Nucleus accumbens (tissue), 56 donors: ENCODE measurements at regions not wholly inside any gene's neighbourhood (a gene's known extent, or its start where the extent isn't known, plus 50 kb on each side); places are given as distances from the start of the nearest gene placed in this dataset.
A peak's percentile ranks its signal among the peaks of the same experiment; 100 is the strongest.
"Not testable (repeated sequence)": the region's sequence is repeated elsewhere in the genome, so short reads cannot be mapped to it uniquely, and the experiment has no call there.

ENCODE experiments used
- DNase-seq, 56 donors: peaks; one replicate each; lab custom pipeline; 2025; lab: John Stamatoyannopoulos, UW

- DNase-seq: not testable (repeated sequence)
These were observed 141.1 kb upstream of the KCNK1 start for GRCh38 chr1:233472796-233473195.

DNA sequence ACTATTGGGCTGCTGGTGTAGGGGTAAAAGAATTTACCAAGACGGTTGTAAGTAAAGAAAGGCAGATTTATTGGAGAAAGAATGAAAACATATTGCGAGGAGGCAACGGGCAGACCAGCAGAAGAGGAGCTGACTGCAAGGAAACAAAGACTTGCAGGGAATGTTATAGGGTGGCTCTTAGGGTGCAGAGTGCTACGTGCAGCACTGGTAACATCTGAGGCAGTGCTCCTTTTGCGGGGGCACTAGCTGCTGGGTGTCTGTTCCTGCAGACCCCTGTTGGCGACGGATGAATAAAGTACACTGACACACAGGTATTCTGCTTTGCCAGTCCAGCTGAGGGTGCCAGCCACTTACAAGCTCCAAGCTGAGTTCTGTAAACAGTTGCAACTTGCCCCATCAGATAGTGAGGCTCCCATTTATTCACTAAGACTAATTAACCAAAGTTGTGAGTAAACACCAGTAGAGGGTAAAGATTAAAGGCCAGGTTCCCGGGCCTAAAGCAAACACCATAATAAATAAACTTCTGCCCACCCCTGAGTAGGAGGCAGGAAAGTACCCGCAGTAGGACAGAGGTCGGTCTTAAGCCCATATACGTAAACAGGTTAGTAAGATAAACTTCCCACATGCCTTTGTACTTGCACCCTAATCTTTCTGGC lies 140.2 kb upstream of the KCNK1 start:
- no peak for DNase-seq

GRCh38 chr1:233477359-233477758 lies 136.5 kb upstream of the KCNK1 start:
- DNase-seq: no peak

- no peak for DNase-seq
These were observed 135.3 kb upstream of the KCNK1 start for GRCh38 chr1:233478611-233479010.

DNA sequence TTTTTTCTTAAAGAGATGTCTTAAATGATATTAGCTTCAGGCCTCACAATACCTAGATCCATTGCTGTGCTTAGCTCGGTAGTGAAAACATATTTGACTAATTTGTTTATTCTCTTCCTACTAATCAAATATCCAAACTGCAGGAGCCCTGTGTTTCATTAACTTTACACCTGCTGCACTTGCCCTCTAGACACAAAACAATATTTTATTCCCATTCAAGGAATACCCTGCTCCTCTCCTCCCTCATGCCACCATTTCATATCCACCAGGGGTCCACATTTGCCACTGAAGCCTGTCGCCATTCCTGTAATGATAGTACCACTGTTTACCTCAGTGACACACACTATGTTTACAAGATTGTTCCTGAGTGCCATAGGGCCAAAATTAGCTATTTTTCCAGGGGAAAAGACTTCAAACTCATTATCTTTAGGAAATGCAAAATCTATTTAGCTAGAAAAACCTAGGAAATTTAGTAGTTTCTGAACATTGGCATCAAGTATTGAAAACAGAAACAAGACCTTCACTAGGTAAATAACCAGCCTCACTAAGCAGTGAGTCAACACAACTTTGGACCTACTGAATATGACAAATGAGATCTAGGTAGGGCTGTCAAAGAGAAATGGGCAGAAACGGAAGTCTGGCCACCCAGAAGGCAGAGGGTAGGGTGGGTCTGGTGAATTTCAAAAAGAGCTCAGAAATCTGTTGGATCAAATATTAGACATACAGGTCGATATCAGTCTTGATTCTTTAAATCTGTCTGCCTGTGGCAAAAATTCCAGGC lies 134.6 kb upstream of the KCNK1 start:
- no peak for DNase-seq

GRCh38 chr1:233480198-233480597 lies 133.7 kb upstream of the KCNK1 start:
- no peak for DNase-seq

- no peak for DNase-seq
These were observed 131.5 kb upstream of the KCNK1 start for GRCh38 chr1:233482388-233482787.

DNA sequence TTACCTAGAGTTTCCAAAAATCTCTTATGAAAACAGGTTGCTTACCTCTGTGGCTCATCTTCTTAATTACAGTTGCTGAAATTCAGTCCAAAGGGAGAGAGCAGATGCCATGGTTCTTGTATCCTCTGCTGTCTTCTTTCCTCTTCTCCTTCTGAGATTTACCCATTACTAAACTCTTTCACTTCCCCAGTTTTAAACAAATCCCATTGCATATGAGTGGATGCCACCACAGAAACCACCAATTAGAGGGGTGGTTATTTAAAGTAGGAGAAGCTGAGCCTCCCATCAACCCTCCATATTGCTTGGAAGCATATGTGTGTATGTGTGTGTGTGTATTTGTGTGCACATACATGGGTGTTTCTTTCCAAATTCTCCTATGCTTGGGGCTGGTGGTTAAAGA lies 128.5 kb upstream of the KCNK1 start:
- DNase-seq: no peak

GRCh38 chr1:233485809-233486398 lies 128.0 kb upstream of the KCNK1 start:
- DNase-seq: no peak

DNA sequence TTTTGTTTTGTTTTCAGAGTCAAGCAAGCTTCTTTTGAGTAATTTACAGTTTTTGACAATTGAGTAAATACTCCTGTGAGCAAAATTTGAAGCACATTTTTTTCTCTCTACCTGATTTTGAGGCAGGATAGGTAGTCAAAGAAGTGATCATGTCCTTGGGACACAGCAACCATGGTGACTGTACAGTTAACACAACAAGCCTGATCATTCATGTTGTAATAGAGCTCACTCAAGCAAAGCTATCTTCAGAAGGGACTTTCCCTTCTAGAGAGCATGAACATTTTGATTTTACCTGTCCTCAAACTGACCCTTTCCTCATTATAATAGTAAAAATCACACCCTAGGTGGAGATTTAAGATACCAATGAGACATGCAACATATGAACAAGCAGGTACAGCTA lies 126.5 kb upstream of the KCNK1 start:
- DNase-seq: no peak

DNA sequence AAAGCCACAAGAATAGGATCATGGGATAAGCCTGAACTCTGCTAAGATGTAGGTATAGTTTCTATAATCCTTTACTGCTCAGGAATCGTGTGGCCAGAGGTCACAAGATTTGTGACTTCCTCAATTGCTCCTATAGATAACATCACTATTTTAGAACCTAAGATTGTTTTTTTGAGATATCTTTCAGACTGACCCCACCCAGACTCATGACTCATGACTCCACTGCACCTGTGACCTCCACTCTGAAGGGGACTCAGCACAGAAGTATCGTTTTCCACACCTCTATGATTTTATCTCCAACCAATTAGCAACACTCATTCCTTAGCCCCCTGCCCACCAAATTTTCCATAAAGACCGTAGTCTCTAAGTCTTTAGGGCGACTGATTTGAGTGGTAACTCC lies 124.5 kb upstream of the KCNK1 start:
- DNase-seq: no peak

DNA sequence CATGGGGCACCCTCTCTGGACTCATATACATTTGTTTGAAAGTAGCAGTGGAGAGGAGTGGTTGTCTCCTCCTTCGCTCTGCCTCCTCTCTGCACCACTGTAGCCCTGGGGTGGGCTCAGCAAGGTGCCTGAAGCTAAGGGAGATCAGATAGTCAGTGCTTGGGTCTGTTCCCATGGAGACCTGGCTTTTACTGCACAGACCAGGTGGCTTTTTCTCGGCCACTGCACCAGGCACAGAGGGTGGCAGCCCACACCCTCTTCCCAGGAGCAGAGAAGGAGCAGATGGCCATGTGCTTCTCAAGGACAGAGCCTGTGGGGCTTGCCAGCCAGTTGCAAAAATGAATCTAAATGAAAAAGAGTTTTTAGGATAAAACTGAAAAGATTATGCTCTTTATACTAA lies 123.4 kb upstream of the KCNK1 start:
- DNase-seq: no peak

DNA sequence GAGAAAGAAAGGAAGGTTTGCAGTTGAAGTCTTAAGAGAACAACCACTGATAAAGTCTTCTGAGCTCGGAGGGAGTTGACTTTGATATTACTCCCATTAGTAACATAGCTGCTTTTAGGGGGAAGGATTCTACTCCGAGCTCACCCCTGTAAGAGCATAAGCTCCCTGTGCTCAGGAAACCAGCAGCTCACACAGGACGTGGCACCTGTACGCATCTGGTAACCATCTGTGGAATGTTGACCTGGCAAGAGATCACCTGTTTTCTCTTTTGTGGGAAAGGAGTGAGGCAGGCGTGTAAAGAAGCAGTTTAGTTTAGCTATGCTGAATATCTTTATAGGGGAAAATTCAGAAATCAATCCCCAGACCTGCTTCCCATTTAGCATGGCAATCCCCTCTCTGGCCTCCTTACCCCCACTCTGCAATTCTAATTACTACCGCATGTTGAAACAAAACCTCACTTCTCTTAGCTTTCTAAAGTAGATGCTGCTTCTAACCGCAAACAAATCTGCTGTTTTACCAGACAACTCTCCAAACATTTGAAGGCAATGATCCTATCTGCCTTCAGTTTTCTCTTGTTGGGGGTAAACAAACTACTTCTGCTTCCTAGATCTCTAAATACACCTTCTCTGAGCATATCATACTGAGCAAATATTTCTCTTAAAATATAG lies 121.8 kb upstream of the KCNK1 start:
- DNase-seq: no peak

GRCh38 chr1:233496993-233497392 lies 116.9 kb upstream of the KCNK1 start:
- DNase-seq: no peak

DNA sequence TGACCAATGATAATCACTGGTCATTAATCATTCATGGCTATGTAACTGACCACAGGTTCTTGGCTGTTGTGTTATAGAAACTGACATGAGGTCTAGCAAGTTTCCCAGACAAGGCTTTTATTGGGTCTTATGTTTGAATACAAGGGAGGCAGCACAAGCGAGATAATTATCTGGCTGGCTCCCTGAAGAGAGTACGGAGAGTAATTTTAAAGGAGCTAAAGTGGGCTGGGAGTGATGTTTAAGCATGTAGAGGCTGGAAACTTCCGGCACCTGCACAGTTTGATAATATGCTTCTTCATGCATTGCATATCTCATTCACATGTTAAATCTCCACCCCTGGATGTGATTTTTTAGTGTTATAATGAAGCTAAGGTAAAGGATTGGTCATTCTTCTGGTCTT lies 116.2 kb upstream of the KCNK1 start:
- DNase-seq: no peak

- DNase-seq: no peak
These were observed 113.8 kb upstream of the KCNK1 start for GRCh38 chr1:233500106-233500505.

DNA sequence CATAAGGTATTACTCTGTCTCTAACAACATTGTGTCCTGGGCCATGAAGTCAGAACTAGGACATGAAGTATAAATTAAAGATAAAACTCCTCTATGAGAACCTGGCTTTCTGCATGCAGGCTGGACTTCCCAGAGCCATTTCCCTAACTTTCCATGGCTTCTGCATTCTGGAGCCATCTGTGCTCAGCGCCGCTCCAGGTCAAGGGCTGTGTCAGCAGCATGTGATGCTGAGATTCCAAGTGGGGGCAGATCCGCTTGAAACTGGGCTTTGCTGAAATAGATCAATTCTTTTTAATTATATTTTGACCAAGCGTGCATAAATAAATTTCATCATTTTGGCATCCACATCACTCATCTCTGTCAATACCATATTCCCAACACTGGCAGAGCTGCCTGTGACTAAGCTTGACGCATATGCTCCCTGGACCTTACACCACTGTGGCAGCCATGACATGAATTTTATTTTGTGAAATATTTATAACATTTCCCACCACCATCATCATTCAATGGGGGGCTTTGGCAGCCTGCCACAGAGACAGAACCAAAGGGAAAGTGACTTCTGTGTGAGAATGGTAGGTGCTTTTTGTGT lies 110.4 kb upstream of the KCNK1 start:
- DNase-seq: no peak

- DNase-seq: no peak
These were observed 108.8 kb upstream of the KCNK1 start for GRCh38 chr1:233505130-233505529.

GRCh38 chr1:233505889-233506288 lies 108.0 kb upstream of the KCNK1 start:
- DNase-seq: not testable (repeated sequence)

- peak in 1 of 56 donors; percentile 3 for DNase-seq
These were observed 104.4 kb upstream of the KCNK1 start for GRCh38 chr1:233509526-233509925.

DNA sequence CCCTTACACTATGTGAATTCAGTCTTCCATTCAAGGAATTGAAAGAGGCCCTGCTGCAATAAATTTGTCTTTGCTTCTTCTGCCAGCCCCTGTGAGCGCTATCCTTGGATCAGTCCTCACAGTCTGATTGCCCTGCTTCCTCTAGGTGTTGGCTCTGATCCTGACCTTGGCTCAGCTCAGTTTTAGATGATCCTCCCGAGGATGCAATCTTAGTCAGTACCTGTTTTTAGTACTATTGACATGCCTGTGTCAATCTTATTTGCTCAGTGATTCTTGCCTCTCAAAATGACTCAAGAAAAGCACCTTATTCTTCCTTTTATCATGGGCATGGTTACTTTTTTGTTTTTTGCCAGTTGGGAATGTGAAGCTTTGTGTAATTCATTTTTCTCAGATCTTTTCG lies 101.4 kb upstream of the KCNK1 start:
- DNase-seq: no peak
